ENCODE measurements at regions not wholly inside any gene's neighbourhood (a gene's known extent, or its start where the extent isn't known, plus 50 kb on each side); places are given as distances from the start of the nearest gene placed in this dataset.

- no peak overlapping the region for H3K4me2 ChIP-seq (ENCODE audit: low read depth, low read length)
- no peaks in the 10 kb centered on the region for H3K27me3 ChIP-seq (replicated peaks; ENCODE audit: insufficient read depth, low read length)
- no peak overlapping the region for H3K4me3 ChIP-seq (ENCODE audit: low read length)
- DNase-seq = no peak
- no peak overlapping the region for H3K27ac ChIP-seq (ENCODE audit: low read length)
- no peaks in the 10 kb centered on the region for H4K20me1 ChIP-seq (ENCODE audit: insufficient read depth, low read length)
- H3K9me2 ChIP-seq (replicated peaks; ENCODE audit: insufficient read depth, low read length) = no peaks in the 10 kb centered on the region
- no peaks in the 10 kb centered on the region for H3F3A ChIP-seq (ENCODE audit: insufficient read depth, low read length)
- TF ChIP-seq CTCF (IDR thresholded peaks at IDR 0.05; ENCODE audit: low read length) (no peak), EZH2phosphoT487 (IDR thresholded peaks at IDR 0.05; ENCODE audit: low read length) (no peak), EZH2 (optimal IDR thresholded peaks at IDR 0.05; ENCODE audit: low read depth, low read length) (no peak)
- H3K4me1 ChIP-seq (ENCODE audit: low read length) = no peaks in the 10 kb centered on the region
- H3K9me3 ChIP-seq (replicated peaks; ENCODE audit: insufficient read depth, low read length) = no peaks in the 10 kb centered on the region
- no peak overlapping the region for H3K9ac ChIP-seq (ENCODE audit: low read length)
- H3K79me2 ChIP-seq (ENCODE audit: low read length) = no peaks in the 10 kb centered on the region
- no peaks in the 10 kb centered on the region for H3K36me3 ChIP-seq (replicated peaks; ENCODE audit: insufficient read depth, low read length)
- H2AFZ ChIP-seq (ENCODE audit: low read length) = no peak overlapping the region
These were observed 410.1 kb downstream of the ARL4A start for GRCh38 chr7:13097499-13097898.

GRCh38 chr7:13098161-13098560 is 410.7 kb downstream of the ARL4A start:
- Histone ChIP-seq H3K4me2 (ENCODE audit: low read depth, low read length) (no peak overlapping the region), H3K27ac (ENCODE audit: low read length) (no peak overlapping the region), H4K20me1 (ENCODE audit: insufficient read depth, low read length) (no peaks in the 10 kb centered on the region), H3K4me1 (ENCODE audit: low read length) (no peaks in the 10 kb centered on the region), H3K27me3 (replicated peaks; ENCODE audit: insufficient read depth, low read length) (no peaks in the 10 kb centered on the region), H3K9me2 (replicated peaks; ENCODE audit: insufficient read depth, low read length) (no peaks in the 10 kb centered on the region), H3K4me3 (ENCODE audit: low read length) (no peak overlapping the region), H3K79me2 (ENCODE audit: low read length) (no peaks in the 10 kb centered on the region), H3K9ac (ENCODE audit: low read length) (no peak overlapping the region), H2AFZ (ENCODE audit: low read length) (no peak overlapping the region), H3F3A (ENCODE audit: insufficient read depth, low read length) (no peaks in the 10 kb centered on the region), H3K9me3 (replicated peaks; ENCODE audit: insufficient read depth, low read length) (no peaks in the 10 kb centered on the region), H3K36me3 (replicated peaks; ENCODE audit: insufficient read depth, low read length) (no peaks in the 10 kb centered on the region)
- TF ChIP-seq EZH2phosphoT487 (IDR thresholded peaks at IDR 0.05; ENCODE audit: low read length) (no peak), EZH2 (optimal IDR thresholded peaks at IDR 0.05; ENCODE audit: low read depth, low read length) (no peak)
- DNase-seq = no peak

GRCh38 chr7:13099154-13099795 is 411.8 kb downstream of the ARL4A start:
- no peaks in the 10 kb centered on the region for H3K9me3 ChIP-seq (replicated peaks; ENCODE audit: insufficient read depth, low read length)
- no peak for TF ChIP-seq EZH2 (optimal IDR thresholded peaks at IDR 0.05; ENCODE audit: low read depth, low read length)
- TF ChIP-seq CTCF (IDR thresholded peaks at IDR 0.05; ENCODE audit: low read length) = no peak
- TF ChIP-seq EZH2phosphoT487 (IDR thresholded peaks at IDR 0.05; ENCODE audit: low read length) = no peak
- no peak overlapping the region for H2AFZ ChIP-seq (ENCODE audit: low read length)
- H3K9me2 ChIP-seq (replicated peaks; ENCODE audit: insufficient read depth, low read length) = no peaks in the 10 kb centered on the region
- no peak overlapping the region for H3K4me2 ChIP-seq (ENCODE audit: low read depth, low read length)
- no peaks in the 10 kb centered on the region for H3K27me3 ChIP-seq (replicated peaks; ENCODE audit: insufficient read depth, low read length)
- no peaks in the 10 kb centered on the region for H3F3A ChIP-seq (ENCODE audit: insufficient read depth, low read length)
- DNase-seq = no peak
- H3K4me1 ChIP-seq (ENCODE audit: low read length) = no peaks in the 10 kb centered on the region
- no peaks in the 10 kb centered on the region for H3K36me3 ChIP-seq (replicated peaks; ENCODE audit: insufficient read depth, low read length)
- H3K4me3 ChIP-seq (ENCODE audit: low read length) = no peak overlapping the region
- no peaks in the 10 kb centered on the region for H4K20me1 ChIP-seq (ENCODE audit: insufficient read depth, low read length)
- H3K79me2 ChIP-seq (ENCODE audit: low read length) = no peaks in the 10 kb centered on the region
- no peak overlapping the region for H3K27ac ChIP-seq (ENCODE audit: low read length)
- H3K9ac ChIP-seq (ENCODE audit: low read length) = no peak overlapping the region

- DNase-seq = no peak
- Histone ChIP-seq H3K9ac (ENCODE audit: low read length) (no peak overlapping the region), H3K4me2 (ENCODE audit: low read depth, low read length) (no peak overlapping the region), H3K27ac (ENCODE audit: low read length) (no peak overlapping the region), H3K36me3 (replicated peaks; ENCODE audit: insufficient read depth, low read length) (no peaks in the 10 kb centered on the region), H3F3A (ENCODE audit: insufficient read depth, low read length) (no peaks in the 10 kb centered on the region), H3K79me2 (ENCODE audit: low read length) (no peaks in the 10 kb centered on the region), H4K20me1 (ENCODE audit: insufficient read depth, low read length) (no peaks in the 10 kb centered on the region), H3K9me3 (replicated peaks; ENCODE audit: insufficient read depth, low read length) (no peaks in the 10 kb centered on the region), H2AFZ (ENCODE audit: low read length) (no peak overlapping the region), H3K27me3 (replicated peaks; ENCODE audit: insufficient read depth, low read length) (no peaks in the 10 kb centered on the region), H3K9me2 (replicated peaks; ENCODE audit: insufficient read depth, low read length) (no peaks in the 10 kb centered on the region), H3K4me1 (ENCODE audit: low read length) (no peaks in the 10 kb centered on the region), H3K4me3 (ENCODE audit: low read length) (no peak overlapping the region)
- TF ChIP-seq EZH2 (optimal IDR thresholded peaks at IDR 0.05; ENCODE audit: low read depth, low read length) (no peak), EZH2phosphoT487 (IDR thresholded peaks at IDR 0.05; ENCODE audit: low read length) (no peak), CTCF (IDR thresholded peaks at IDR 0.05; ENCODE audit: low read length) (no peak)
These were observed 416.7 kb downstream of the ARL4A start for GRCh38 chr7:13104128-13104527.
